HL-60/S4 treated with phorbol 12-myristate 13-acetate at 8.2 ng/mL for 4 days and 3 days (cell line): ENCODE measurements at regions not wholly inside any gene's neighbourhood (a gene's known extent, or its start where the extent isn't known, plus 50 kb on each side); places are given as distances from the start of the nearest gene placed in this dataset.

ENCODE experiments used
- in situ Hi-C: fragments of 300-500 bp; cut with MboI; formaldehyde crosslinking; loops from 2 replicates; pipeline ENCODE4 v1.15.0; 2022; ENCODE audit warnings: low sequenced_read_pairs

GRCh38 chr10:78950656-78951587 lies 117.8 kb upstream of the ZMIZ1 start:
- in situ Hi-C loops = no loop called here

- in situ Hi-C loops = no loop called here
Observed at GRCh38 chr10:78952030-78952429, 116.7 kb upstream of the ZMIZ1 start.

DNA sequence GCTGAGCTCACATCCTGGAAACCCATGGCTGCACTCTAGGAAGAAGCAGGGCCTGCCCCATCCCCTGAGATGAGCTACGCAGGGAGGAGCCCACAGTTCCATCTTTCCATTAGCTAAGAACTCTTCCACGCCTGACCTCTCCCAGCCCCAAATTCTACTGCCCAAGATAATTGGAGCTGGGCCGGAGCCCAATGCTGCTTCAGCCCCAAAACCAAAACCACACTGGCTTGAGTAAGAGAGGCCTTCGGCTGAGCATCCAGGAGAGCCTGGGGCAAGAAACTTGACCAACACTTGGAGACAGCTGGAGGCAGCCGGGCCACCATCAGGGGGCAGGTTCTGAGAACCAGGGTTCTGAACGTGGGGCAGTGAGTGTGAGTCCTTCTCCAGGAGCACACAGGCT lies 116.1 kb upstream of the ZMIZ1 start:
- in situ Hi-C loops = no loop called here

DNA sequence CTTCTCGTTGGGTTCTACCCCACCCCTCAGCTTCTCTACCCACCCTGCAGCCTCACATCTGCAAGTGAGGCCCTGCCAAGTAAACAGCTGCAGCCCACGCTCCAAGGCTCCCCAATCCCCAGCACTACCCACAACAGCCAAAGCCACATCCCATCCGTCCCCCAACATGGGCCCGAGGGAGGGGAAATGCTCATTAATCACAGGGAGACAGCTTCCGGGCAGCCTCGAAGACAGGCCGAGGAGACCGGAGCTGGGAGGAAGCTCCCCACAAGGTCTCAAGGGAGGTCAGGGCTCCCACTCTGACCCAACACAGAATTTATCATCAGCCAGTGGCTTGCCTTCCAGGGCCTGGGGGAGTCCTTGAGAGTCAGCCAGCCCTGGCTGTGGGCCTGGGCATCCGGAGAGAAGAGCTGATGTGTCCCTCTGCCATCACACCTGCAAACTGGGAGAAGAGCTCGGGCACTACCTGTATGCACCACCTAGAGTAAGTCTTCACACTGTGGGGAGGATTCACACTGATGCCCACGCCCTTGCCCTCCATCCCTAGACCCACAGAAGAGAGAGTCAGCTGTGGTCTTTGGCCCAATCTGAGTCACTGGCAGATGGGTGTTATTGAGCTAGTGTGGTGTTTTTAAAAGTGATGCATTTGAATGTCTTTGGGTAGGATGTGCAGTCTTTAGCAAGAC lies 115.5 kb upstream of the ZMIZ1 start:
- in situ Hi-C loops = no loop called here

DNA sequence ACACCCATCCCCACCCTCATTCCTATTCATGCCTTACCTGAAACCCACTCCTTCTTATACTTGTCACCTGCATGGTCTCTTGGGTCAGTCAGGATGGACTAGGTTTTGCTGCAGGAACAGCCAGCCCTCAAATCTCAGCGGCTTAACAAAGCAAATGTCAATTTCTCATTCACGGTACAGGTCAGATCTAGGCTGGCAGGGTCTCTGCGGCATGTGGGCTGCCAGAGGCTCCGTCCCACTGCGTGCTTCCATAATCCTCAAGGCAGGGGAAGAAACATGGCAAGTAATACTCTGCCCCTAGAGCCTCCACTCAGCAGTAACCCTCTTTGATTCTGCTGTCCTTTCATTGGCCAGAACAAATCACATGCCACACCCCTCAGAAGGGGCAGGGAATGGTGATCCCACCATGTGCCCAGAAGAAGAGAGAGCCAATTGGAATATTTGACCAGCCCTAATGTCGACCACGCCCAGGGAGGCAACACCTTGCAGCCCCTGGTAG lies 114.9 kb upstream of the ZMIZ1 start:
- in situ Hi-C loops = no loop called here

DNA sequence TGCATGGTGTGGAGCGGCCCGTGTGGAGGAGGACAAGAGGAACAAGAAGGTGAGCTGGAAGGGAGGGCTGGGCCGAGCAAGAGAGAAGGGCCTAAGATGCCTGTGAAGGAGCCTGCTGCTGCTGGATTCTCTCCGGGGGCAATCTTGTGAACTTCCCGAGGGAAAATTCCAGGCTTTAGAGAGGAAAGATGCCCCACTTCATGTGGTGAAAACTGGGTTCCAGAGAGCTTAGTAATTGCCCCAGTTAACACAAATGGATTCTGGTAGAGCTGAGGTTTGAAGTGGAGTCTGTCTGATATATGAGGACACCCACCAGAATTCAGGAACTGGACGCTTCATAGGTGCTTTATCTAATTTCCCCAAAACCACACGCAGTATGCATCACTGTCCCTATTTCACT lies 114.1 kb upstream of the ZMIZ1 start:
- in situ Hi-C loops = no loop called here

DNA sequence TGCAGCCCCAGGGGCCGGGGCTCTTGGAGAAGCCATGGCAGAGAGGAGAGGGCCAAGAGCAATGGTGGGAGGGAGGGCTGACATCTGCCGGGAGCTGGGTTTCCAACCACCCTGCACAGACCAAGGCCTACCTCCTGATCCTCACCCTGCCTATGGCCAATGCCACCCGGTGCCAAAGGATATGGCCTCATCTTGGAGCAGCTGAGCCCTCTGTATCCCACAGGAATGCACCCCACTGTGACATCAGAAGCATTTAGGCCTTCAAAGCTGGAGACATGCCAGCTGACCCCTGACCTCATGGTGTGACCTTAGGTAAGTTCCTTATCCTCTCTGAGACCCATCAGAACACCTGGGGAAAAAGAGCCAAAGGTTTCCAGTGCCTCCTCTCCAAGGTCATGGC lies 113.6 kb upstream of the ZMIZ1 start:
- in situ Hi-C loops = no loop called here

GRCh38 chr10:78956391-78956790 lies 112.4 kb upstream of the ZMIZ1 start:
- in situ Hi-C loops = no loop called here

GRCh38 chr10:78957471-78958039 lies 111.2 kb upstream of the ZMIZ1 start:
- in situ Hi-C loops = no loop called here

- in situ Hi-C loops = no loop called here
Observed at GRCh38 chr10:78959217-78959923, 109.4 kb upstream of the ZMIZ1 start.

DNA sequence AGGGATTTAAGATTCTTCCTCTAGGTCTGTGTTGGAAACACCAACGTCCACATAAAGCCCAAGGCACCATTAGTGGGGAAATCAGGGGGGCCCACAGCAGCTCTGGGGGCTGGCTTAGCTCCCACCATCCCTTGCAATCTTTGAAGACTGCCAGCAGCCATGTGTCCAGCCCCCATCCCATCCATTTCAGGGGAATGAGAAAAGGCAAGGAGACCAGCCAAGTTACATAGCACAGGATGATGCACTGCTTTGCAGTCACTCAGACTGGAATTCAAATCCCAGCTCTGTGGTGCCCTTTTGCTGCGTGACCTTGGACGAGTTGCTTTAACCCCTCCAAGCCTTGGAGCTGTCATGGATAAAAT lies 108.9 kb upstream of the ZMIZ1 start:
- in situ Hi-C loops = no loop called here

GRCh38 chr10:78960316-78960800 lies 108.4 kb upstream of the ZMIZ1 start:
- in situ Hi-C loops = no loop called here

DNA sequence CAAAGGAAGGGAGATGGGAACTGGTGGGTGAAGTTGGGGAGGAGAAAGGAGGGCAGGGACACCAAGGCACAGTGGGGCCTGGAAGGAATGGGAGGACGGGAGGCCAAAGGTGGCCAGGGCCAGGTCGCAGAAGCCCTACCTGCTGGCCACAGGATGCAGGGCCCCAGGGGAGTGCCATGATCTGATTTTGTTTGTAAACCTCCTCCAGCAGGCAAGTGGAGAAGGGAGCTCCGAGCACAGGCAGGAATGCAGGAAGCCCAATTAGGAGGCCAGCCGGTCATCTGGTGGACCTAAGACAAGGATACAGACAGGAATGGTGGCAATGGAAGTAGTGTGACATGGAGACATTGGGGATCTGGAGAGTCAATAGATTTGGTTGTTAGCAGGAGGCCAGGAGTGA lies 107.0 kb upstream of the ZMIZ1 start:
- in situ Hi-C loops = no loop called here

DNA sequence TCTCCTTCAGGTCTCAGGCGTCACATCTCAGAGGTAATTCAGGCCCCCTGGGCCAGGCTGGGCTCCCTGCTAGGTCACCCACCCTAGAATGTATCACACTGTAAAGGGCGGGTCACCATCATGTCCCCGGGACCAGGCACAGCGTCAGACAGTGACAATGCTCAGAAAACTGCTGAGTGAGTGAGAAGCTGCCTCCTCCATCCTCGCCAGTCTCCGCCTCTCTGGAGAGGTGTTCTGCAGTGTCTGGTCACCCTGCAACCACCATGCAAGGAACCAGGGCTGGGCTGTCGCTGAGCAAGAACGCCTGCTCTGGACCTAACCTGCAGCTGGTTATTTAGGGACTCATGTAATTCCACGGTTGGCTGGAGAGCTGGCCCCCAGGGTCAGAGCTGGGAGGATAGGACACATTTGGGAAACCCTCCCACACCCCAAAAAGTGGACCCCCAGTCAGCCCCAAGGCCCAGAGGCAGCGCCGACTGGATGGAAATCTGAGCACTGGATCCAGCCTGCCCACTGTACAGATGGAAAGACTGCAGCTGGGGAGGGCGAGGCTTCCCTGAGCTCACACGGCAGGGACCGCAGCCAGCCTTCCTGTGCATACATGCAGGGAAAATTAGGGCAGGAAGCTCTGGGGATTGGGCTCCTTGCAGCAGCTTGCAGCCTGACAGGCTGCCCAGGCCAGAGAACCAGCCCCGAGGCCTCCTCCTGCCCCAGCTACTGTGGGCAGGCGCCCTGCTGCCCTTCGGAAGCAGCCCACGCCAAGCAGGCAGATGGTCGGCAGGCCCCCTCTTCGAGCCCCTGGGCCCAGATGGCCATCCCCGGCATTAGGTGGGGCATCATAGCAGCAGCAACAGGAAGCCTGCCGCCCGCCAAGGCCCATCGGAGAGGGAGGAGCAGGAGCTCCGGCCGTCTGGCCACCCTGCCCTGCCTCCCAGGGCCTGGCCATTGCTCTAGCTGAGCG lies 105.4 kb upstream of the ZMIZ1 start:
- in situ Hi-C loops = no loop called here

DNA sequence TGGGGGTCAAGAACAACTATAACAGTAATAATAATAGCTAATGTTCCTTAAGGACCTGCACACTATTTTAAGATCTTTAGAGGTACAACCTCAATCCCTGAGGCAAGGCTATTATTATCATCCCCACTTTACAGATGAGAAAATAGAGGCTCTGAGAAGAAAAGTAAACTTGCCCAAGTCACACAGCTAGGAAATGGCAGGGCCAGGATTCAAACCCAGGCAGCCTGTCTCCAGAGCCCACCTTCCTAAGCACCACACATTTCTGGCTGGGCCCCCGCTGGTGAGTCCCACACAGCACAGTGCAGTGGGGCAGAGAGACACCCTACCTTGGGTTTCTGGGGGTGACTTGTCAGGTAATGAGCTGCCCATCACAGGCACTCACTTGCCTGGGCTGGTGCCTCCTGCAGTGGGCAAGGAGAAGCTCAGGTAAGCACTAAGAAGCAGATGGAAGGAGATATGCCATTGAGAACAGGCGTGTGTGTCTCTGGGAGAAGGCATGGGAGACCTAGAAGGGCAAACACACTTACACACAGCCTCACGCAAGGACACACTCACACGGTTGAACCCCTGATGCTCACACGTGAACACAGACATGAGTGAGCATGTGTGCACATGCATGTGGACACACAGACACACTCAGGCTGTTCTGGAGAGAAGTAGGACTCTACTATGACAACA lies 104.4 kb upstream of the ZMIZ1 start:
- in situ Hi-C loops = no loop called here

DNA sequence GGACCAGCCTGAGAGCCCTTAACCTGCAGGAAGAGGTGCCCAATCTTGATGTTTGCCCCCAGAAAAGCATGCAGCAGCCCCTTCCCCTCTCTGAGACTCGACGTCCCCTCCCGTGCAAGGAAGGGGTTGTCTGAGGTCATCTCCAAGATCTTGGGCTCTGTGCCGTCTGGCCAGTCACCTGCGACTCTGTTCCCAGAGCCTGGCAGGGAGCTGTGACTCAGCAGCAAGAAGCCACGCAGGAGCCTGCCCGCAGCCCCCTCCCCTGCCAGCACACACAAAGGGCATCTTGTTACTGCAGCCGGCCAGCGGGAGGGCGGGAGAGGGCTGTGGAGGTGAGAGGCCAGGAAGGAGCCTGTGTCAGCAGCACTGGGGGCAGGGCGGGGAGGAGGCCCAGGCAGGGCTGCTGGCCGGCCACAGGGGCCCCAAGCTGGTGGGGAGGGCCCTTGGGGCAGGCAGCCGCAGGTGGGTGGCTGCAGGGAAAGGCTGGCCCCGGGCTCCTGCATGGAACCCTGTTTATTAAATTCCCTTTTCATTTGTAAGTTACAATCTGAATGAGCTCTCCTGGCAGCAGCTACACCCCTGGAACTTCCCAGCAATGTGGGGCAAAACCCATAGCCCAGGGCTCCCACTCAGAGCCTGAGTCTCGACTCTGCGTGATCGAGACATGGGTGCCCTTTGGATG lies 103.7 kb upstream of the ZMIZ1 start:
- in situ Hi-C loops = no loop called here

GRCh38 chr10:78966182-78966787 lies 102.5 kb upstream of the ZMIZ1 start:
- in situ Hi-C loops = no loop called here

- in situ Hi-C loops = no loop called here
Observed at GRCh38 chr10:78966844-78967488, 101.8 kb upstream of the ZMIZ1 start.
